Endothelial cell of umbilical vein (primary cell): ENCODE measurements at regions not wholly inside any gene's neighbourhood (a gene's known extent, or its start where the extent isn't known, plus 50 kb on each side); places are given as distances from the start of the nearest gene placed in this dataset.
"Not testable (repeated sequence)": the region's sequence is repeated elsewhere in the genome, so short reads cannot be mapped to it uniquely, and the experiment has no call there.

ENCODE experiments used
- BruUV-seq: library from RNA; stranded (reverse); fragments of 400-500 nt; replicated peaks from 2 replicates; lab custom pipeline; 2021; lab: Mats Ljungman, UMichigan
- CTCF ChIA-PET: fragments of 300-600, 350-600 bp; sonication (Branson Sonifier 250); formaldehyde crosslinking; loops from one replicate; lab custom pipeline; 2021; ENCODE audit warnings: antibody characterized with exemption, inconsistent platforms; lab: Charles Lee
- POLR2A ChIA-PET: fragments of 300-600, 350-600 bp; sonication (Branson Sonifier 250); formaldehyde crosslinking; loops from one replicate; lab custom pipeline; 2021; ENCODE audit warnings: antibody characterized with exemption, inconsistent platforms; lab: Charles Lee
- DNase-seq: peaks from one replicate; pipeline ENCODE4 v3.0.0-alpha.2; 2011; ENCODE audit warnings: low read depth, low spot score
- FAIRE-seq: peaks from 2 replicates; lab custom pipeline; 2011; peaks lifted over from hg19 to GRCh38; lab: Jason Lieb, UNC
- H2AFZ ChIP-seq: 2 replicates; pipeline ENCODE4 v1.6.0; 2012; ENCODE audit warnings: low read depth, low read length, control low read depth, inconsistent platforms
- H3K27ac ChIP-seq: 2 replicates; pipeline ENCODE4 v1.5.1; 2011; ENCODE audit warnings: low read depth, mild to moderate bottlenecking, control low read depth, low read length, moderate library complexity; ENCODE audit not compliant: insufficient read depth
- H3K27me3 ChIP-seq, 2 experiments: 2 replicates each; pipeline versions ENCODE4 v1.6.0 to v1.6.1; 2011; ENCODE audit warnings: low read length in 2 of 2, mixed read lengths in 1 of 2; ENCODE audit not compliant: control insufficient read depth in 2 of 2, insufficient read depth in 2 of 2
- H3K36me3 ChIP-seq, 2 experiments: 2 replicates in 1 of 2; 3 replicates in 1 of 2; pipeline ENCODE4 v1.5.1; 2011; ENCODE audit warnings: low read length in 2 of 2, mild to moderate bottlenecking in 1 of 2, moderate library complexity in 1 of 2; ENCODE audit not compliant: control insufficient read depth in 2 of 2, insufficient read depth in 2 of 2; ENCODE audit errors: extremely low read depth in 1 of 2
- H3K4me1 ChIP-seq: 3 replicates; pipeline ENCODE4 v1.5.1; 2011; ENCODE audit warnings: mild to moderate bottlenecking, low read length; ENCODE audit not compliant: control insufficient read depth, insufficient read depth; ENCODE audit errors: extremely low read depth
- H3K4me2 ChIP-seq: 2 replicates; pipeline ENCODE4 v1.6.1; 2011; ENCODE audit warnings: low read length, control low read depth, mixed read lengths; ENCODE audit not compliant: insufficient read depth
- H3K4me3 ChIP-seq, 3 experiments: fragments of 200-600 bp in 1 of 3; sonication (generic), shearing (Covaris generic) in 1 of 3; replicated peaks in 1 of 3; 2 replicates each; pipeline ENCODE4 v1.5.1; 2011 to 2016; ENCODE audit warnings: control low read depth in 3 of 3, low read length in 3 of 3, mild to moderate bottlenecking in 2 of 3, inconsistent platforms in 1 of 3, low read depth in 1 of 3, moderate library complexity in 1 of 3; ENCODE audit not compliant: insufficient read depth in 1 of 3
- H3K79me2 ChIP-seq: 2 replicates; pipeline ENCODE4 v1.6.0; 2012; ENCODE audit warnings: low read length, inconsistent platforms; ENCODE audit not compliant: control insufficient read depth, insufficient read depth
- H3K9ac ChIP-seq: replicated peaks from 2 replicates; pipeline ENCODE3; 2011; ENCODE audit warnings: low read length, control low read depth; ENCODE audit not compliant: insufficient read depth; ENCODE audit errors: extremely low read depth
- H3K9me1 ChIP-seq: replicated peaks from 3 replicates; pipeline ENCODE4 v1.6.0; 2011; ENCODE audit warnings: mild to moderate bottlenecking, low read length; ENCODE audit not compliant: control insufficient read depth, insufficient read depth; ENCODE audit errors: extremely low read depth
- H3K9me3 ChIP-seq: replicated peaks from 2 replicates; pipeline ENCODE4 v1.5.1; 2012; ENCODE audit warnings: low read length, inconsistent platforms; ENCODE audit not compliant: control insufficient read depth, insufficient read depth
- H4K20me1 ChIP-seq: replicated peaks from 2 replicates; pipeline ENCODE3; 2011; ENCODE audit warnings: mild to moderate bottlenecking, low read length; ENCODE audit not compliant: control insufficient read depth, insufficient read depth; ENCODE audit errors: extremely low read depth
- dilution Hi-C: fragments of 300-500 bp; cut with MboI; formaldehyde crosslinking; loops from one replicate; pipeline ENCODE4 v1.15.0; 2019; ENCODE audit warnings: low sequenced_read_pairs; ENCODE audit not compliant: extremely low pct_ligation_motif_present
- intact Hi-C: fragments of 100-400 bp; cut with micrococcal nuclease; formaldehyde crosslinking; loops from one replicate; pipeline ENCODE4 v1.10.0; 2022

DNA sequence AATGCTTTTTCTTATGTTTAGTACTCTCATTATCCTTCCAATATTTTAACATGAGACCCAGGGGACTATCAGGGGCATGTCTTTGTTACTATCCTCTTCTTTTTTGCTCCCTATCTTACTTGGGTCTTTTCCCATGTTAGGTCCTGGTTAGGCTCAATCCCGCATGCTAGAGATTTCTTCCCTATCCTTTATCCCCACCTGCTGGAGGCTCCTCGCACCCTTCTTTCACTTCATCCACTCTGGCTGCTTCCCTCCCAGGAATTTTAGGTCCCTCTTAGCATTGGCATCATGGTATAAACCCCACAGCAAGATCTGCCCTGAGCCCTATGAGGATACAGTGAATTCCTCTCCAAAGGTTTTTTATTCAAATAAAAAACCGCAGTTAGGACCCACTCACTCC, 567.3 kb downstream of the ANKRD30B start:
- H2AFZ ChIP-seq, H3K27me3 ChIP-seq, FAIRE-seq, BruUV-seq, POLR2A ChIA-PET, CTCF ChIA-PET, H3K27ac ChIP-seq, H3K36me3 ChIP-seq, H3K4me3 ChIP-seq, H3K79me2 ChIP-seq, H3K4me1 ChIP-seq, H3K9me1 ChIP-seq, H3K4me2 ChIP-seq, dilution Hi-C loops, H4K20me1 ChIP-seq, DNase-seq, intact Hi-C loops, H3K9ac ChIP-seq, H3K9me3 ChIP-seq: not testable (repeated sequence)

DNA sequence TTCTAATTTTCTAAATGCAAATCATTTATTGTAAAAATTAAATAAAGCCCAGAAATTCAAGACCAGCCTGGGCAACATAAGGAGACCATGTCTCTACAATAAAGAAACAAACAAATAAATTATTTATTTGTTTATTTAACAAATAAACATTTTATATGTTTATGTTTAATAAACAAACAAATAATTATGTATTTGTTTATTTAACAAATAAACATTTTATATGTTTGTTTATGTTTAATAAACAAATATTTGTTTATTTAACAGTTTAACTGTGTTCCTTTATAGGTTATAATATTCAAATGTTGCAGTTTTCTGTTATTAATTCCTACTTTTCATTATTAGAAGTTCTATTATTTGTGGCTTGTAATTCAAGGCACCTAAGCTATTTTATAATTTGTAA, 570.7 kb downstream of the ANKRD30B start:
- H3K4me2 ChIP-seq, H3K79me2 ChIP-seq, intact Hi-C loops, H3K9me3 ChIP-seq, FAIRE-seq, H3K27me3 ChIP-seq, H3K9ac ChIP-seq, dilution Hi-C loops, POLR2A ChIA-PET, H3K9me1 ChIP-seq, H3K27ac ChIP-seq, H4K20me1 ChIP-seq, BruUV-seq, DNase-seq, H3K4me1 ChIP-seq, H3K4me3 ChIP-seq, CTCF ChIA-PET, H3K36me3 ChIP-seq, H2AFZ ChIP-seq: not testable (repeated sequence)

- H3K4me3 ChIP-seq, H3K4me2 ChIP-seq, DNase-seq, H3K9ac ChIP-seq, H3K36me3 ChIP-seq, H3K79me2 ChIP-seq, CTCF ChIA-PET, FAIRE-seq, POLR2A ChIA-PET, intact Hi-C loops, BruUV-seq, H3K27me3 ChIP-seq, H3K9me3 ChIP-seq, H3K9me1 ChIP-seq, H3K27ac ChIP-seq, H3K4me1 ChIP-seq, dilution Hi-C loops, H4K20me1 ChIP-seq, H2AFZ ChIP-seq: not testable (repeated sequence)
These were observed 581.7 kb downstream of the ANKRD30B start for GRCh38 chr18:15329713-15330112.

DNA sequence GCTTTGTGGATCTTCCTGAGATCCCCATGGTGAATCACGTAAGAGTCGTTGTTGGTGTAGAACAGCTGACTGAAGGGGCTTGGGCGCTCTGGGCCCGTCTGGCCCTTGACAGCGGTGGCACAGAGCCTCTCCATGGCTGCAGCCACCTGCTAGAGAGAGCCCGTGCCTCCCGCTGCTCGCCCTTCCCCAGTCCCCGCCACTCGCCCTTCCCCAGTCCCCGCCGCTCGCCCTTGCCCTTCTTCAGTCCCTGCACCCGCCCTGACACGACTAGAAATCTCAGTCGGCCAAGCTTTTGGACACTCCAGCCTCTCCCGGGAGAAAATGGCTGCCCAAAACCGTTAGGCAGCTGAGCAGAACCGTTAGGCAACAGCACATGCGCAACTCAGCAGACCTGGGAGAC, 582.2 kb downstream of the ANKRD30B start:
- POLR2A ChIA-PET, BruUV-seq: not testable (repeated sequence)

More for the DNA sequence above, 582.2 kb downstream of the ANKRD30B start:
- H3K27me3 ChIP-seq, H4K20me1 ChIP-seq, H3K4me3 ChIP-seq, intact Hi-C loops, H3K27ac ChIP-seq, H3K79me2 ChIP-seq, H2AFZ ChIP-seq, H3K36me3 ChIP-seq, H3K9me3 ChIP-seq, H3K4me2 ChIP-seq, H3K9ac ChIP-seq, CTCF ChIA-PET, DNase-seq, H3K9me1 ChIP-seq, dilution Hi-C loops, H3K4me1 ChIP-seq, FAIRE-seq: not testable (repeated sequence)
